ENCODE measurements at regions not wholly inside any gene's neighbourhood (a gene's known extent, or its start where the extent isn't known, plus 50 kb on each side); places are given as distances from the start of the nearest gene placed in this dataset.

DNA sequence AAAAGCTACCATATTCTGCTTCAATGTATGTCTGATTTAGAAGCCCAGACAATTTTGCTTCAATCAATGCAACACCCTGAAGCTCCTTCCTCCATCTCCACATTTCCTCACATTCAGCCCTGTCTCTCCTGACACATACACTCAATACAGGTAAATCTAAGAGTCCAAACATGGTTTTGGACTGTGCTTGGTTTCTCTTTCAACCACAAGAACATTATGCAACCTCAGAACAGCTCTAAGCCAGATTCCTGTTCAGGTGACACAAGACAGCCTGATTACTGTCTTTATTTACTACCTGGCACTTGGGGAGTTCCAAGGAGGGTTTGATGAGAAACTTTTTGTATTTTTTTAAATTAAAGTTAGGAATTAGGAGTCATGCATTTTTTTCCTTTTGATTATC is 307.5 kb upstream of the SLIT2 start:
- H3K79me1 ChIP-seq (ENCODE audit: insufficient read depth, low read depth, low read length, poor library complexity, severe bottlenecking) = no peaks in the 10 kb centered on the region
- H2AFZ ChIP-seq (ENCODE audit: low read length) = no peak overlapping the region
- no peak overlapping the region for H3K56ac ChIP-seq (ENCODE audit: insufficient read length, low read depth, low read length)
- no peaks in the 10 kb centered on the region for H3K79me2 ChIP-seq (ENCODE audit: insufficient read depth, low read length)
- no peak overlapping the region for H3K4me3 Mint-ChIP-seq
- DNase-seq = no peak
- no peak overlapping the region for H3K9ac ChIP-seq (ENCODE audit: extremely low read depth, insufficient read length, low read length)
- no peak overlapping the region for H3K27ac Mint-ChIP-seq
- no peak overlapping the region for H4K5ac ChIP-seq (ENCODE audit: insufficient read length, low read depth, low read length)
- H3T11ph ChIP-seq (ENCODE audit: low read length) = no peak overlapping the region
- no peaks in the 10 kb centered on the region for H3K9me3 ChIP-seq (ENCODE audit: control insufficient read depth, low read depth, low read length)
- H2BK15ac ChIP-seq (ENCODE audit: low read depth, low read length) = no peak overlapping the region
- no peak overlapping the region for H3K23ac ChIP-seq (ENCODE audit: insufficient read length, low read depth, low read length)
- no peak overlapping the region for H2AK5ac ChIP-seq (ENCODE audit: insufficient read length, low read length)
- TF ChIP-seq, protein P1, sequence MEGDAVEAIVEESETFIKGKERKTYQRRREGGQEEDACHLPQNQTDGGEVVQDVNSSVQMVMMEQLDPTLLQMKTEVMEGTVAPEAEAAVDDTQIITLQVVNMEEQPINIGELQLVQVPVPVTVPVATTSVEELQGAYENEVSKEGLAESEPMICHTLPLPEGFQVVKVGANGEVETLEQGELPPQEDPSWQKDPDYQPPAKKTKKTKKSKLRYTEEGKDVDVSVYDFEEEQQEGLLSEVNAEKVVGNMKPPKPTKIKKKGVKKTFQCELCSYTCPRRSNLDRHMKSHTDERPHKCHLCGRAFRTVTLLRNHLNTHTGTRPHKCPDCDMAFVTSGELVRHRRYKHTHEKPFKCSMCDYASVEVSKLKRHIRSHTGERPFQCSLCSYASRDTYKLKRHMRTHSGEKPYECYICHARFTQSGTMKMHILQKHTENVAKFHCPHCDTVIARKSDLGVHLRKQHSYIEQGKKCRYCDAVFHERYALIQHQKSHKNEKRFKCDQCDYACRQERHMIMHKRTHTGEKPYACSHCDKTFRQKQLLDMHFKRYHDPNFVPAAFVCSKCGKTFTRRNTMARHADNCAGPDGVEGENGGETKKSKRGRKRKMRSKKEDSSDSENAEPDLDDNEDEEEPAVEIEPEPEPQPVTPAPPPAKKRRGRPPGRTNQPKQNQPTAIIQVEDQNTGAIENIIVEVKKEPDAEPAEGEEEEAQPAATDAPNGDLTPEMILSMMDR (conservative IDR thresholded peaks at IDR 0.05) = no peak
- no peak overlapping the region for H2BK120ac ChIP-seq (ENCODE audit: low read depth, low read length, poor library complexity, severe bottlenecking)
- no peak overlapping the region for H3K18ac ChIP-seq (ENCODE audit: insufficient read length, low read depth, low read length)
- no peak overlapping the region for H3K27ac ChIP-seq (ENCODE audit: insufficient read length, low read depth, low read length)
- H3K4ac ChIP-seq (ENCODE audit: low read depth, low read length) = no peak overlapping the region
- no peaks in the 10 kb centered on the region; the same call in 1 of the 2 replicates for H3K4me1 ChIP-seq (ENCODE audit: insufficient read depth, low read length)
- H3K14ac ChIP-seq (ENCODE audit: insufficient read depth, low read length) = no peak overlapping the region
- H2BK5ac ChIP-seq (ENCODE audit: insufficient read length, low read length) = no peak overlapping the region
- H3K4me1 Mint-ChIP-seq = peaks cover 14% of the 10 kb centered on the region in 2 experiments
- H4K20me1 ChIP-seq (ENCODE audit: control insufficient read depth, insufficient read depth, insufficient read length) = no peaks in the 10 kb centered on the region
- H3K36me3 Mint-ChIP-seq (ENCODE audit: insufficient read depth in 1 of 3, low read depth in 3 of 3) = no peaks in the 10 kb centered on the region
- no peaks in the 10 kb centered on the region for H3K23me2 ChIP-seq (ENCODE audit: insufficient read length, low read depth, low read length, poor library complexity, severe bottlenecking)
- H2BK12ac ChIP-seq (ENCODE audit: insufficient read length, low read depth, low read length) = no peak overlapping the region
- H3K4me2 ChIP-seq (ENCODE audit: insufficient read depth, insufficient read length, low read length) = no peak overlapping the region
- H4K8ac ChIP-seq (replicated peaks; ENCODE audit: insufficient read length, low read depth, low read length) = no peak overlapping the region
- no peak overlapping the region for H2BK20ac ChIP-seq (ENCODE audit: low read depth, low read length, poor library complexity, severe bottlenecking)
- H3K27me3 ChIP-seq (ENCODE audit: insufficient read depth, low read length) = no peaks in the 10 kb centered on the region
- no peaks in the 10 kb centered on the region for H3K27me3 Mint-ChIP-seq (ENCODE audit: low read depth)
- peaks cover 2 to 3% of the 10 kb centered on the region in 2 experiments; a peak in 3 of 5 replicates for H3K9me3 Mint-ChIP-seq
- H4K91ac ChIP-seq (ENCODE audit: insufficient read length, low read depth, low read length) = no peak overlapping the region
